ENCODE measurements at regions not wholly inside any gene's neighbourhood (a gene's known extent, or its start where the extent isn't known, plus 50 kb on each side); places are given as distances from the start of the nearest gene placed in this dataset.

DNA sequence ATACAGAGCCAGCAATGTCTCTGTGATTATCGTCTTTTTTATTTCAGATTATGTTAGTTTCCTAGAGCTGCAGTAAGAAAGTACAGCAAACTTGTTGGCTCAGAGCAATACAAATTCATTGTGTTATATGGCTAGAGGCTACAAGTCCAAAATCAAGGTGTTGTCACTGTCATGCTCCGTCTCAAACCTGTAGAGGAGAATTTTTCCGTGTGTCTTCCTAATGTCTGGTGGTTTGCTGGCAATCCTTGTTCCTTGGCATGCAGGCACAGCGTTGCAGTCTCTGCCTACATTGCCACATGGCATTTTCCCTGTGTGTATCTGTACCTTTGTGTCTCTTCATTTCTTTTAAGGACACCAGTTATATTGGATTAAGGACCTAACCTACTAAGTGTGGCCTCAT, 244.4 kb downstream of the LRRIQ3 start:
- TF ChIP-seq, protein P1, sequence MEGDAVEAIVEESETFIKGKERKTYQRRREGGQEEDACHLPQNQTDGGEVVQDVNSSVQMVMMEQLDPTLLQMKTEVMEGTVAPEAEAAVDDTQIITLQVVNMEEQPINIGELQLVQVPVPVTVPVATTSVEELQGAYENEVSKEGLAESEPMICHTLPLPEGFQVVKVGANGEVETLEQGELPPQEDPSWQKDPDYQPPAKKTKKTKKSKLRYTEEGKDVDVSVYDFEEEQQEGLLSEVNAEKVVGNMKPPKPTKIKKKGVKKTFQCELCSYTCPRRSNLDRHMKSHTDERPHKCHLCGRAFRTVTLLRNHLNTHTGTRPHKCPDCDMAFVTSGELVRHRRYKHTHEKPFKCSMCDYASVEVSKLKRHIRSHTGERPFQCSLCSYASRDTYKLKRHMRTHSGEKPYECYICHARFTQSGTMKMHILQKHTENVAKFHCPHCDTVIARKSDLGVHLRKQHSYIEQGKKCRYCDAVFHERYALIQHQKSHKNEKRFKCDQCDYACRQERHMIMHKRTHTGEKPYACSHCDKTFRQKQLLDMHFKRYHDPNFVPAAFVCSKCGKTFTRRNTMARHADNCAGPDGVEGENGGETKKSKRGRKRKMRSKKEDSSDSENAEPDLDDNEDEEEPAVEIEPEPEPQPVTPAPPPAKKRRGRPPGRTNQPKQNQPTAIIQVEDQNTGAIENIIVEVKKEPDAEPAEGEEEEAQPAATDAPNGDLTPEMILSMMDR (IDR thresholded peaks at IDR 0.05): no peak
- no peak for TF ChIP-seq POLR2A (IDR thresholded peaks at IDR 0.05)

All from body of pancreas (tissue), 4 donors.